ENCODE measurements at regions not wholly inside any gene's neighbourhood (a gene's known extent, or its start where the extent isn't known, plus 50 kb on each side); places are given as distances from the start of the nearest gene placed in this dataset.

GRCh38 chr2:105183555-105184323, 57.8 kb upstream of the GPR45 start:
- TF ChIP-seq, protein P1, sequence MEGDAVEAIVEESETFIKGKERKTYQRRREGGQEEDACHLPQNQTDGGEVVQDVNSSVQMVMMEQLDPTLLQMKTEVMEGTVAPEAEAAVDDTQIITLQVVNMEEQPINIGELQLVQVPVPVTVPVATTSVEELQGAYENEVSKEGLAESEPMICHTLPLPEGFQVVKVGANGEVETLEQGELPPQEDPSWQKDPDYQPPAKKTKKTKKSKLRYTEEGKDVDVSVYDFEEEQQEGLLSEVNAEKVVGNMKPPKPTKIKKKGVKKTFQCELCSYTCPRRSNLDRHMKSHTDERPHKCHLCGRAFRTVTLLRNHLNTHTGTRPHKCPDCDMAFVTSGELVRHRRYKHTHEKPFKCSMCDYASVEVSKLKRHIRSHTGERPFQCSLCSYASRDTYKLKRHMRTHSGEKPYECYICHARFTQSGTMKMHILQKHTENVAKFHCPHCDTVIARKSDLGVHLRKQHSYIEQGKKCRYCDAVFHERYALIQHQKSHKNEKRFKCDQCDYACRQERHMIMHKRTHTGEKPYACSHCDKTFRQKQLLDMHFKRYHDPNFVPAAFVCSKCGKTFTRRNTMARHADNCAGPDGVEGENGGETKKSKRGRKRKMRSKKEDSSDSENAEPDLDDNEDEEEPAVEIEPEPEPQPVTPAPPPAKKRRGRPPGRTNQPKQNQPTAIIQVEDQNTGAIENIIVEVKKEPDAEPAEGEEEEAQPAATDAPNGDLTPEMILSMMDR (conservative IDR thresholded peaks at IDR 0.05; ENCODE audit: low read depth, low read length) = no peak
- no peak for TF ChIP-seq EZH2 (IDR thresholded peaks at IDR 0.05; ENCODE audit: borderline replicate concordance, low read depth, low read length, poor library complexity, severe bottlenecking)
- POLR2A ChIA-PET (ENCODE audit: low non-redundant PET) = no interaction called here
- CTCF ChIA-PET = no interaction called here

GRCh38 chr2:105184420-105184819, 57.1 kb upstream of the GPR45 start:
- Histone ChIP-seq H3K36me3 (ENCODE audit: insufficient read depth, low read length, poor library complexity, severe bottlenecking) (no peaks in the 10 kb centered on the region), H3K27me3 (replicated peaks; ENCODE audit: insufficient read depth, low read depth, low read length, poor library complexity) (peaks cover 5% of the 10 kb centered on the region), H3K9me3 (ENCODE audit: low read depth, low read length, poor library complexity, severe bottlenecking) (no peaks in the 10 kb centered on the region), H3K4me3 (ENCODE audit: low read depth, low read length, poor library complexity, severe bottlenecking) (no peak overlapping the region), H3K27ac (ENCODE audit: low read depth, low read length, poor library complexity, severe bottlenecking) (no peak overlapping the region), H3K4me1 (ENCODE audit: insufficient read depth, low read length, poor library complexity, severe bottlenecking) (no peaks in the 10 kb centered on the region)
- intact Hi-C loops (cut with micrococcal nuclease; ENCODE audit: unreplicated experiment) = no loop called here
- ChIA-PET CTCF (no interaction called here), POLR2A (ENCODE audit: low non-redundant PET) (no interaction called here)
- BruUV-seq (replicated peaks) = no TSS peak
- no peak for DNase-seq (ENCODE audit: low spot score)
- no peak for TF ChIP-seq EZH2 (IDR thresholded peaks at IDR 0.05; ENCODE audit: borderline replicate concordance, low read depth, low read length, poor library complexity, severe bottlenecking)
- TF ChIP-seq, protein P1 (conservative IDR thresholded peaks at IDR 0.05; ENCODE audit: low read depth, low read length) = no peak

More at GRCh38 chr2:105183555-105184323, 57.8 kb upstream of the GPR45 start:
- intact Hi-C loops (cut with micrococcal nuclease; ENCODE audit: unreplicated experiment) = no loop called here
- Histone ChIP-seq H3K4me1 (ENCODE audit: insufficient read depth, low read length, poor library complexity, severe bottlenecking) (no peaks in the 10 kb centered on the region), H3K27me3 (replicated peaks; ENCODE audit: insufficient read depth, low read depth, low read length, poor library complexity) (peaks cover 5% of the 10 kb centered on the region), H3K4me3 (ENCODE audit: low read depth, low read length, poor library complexity, severe bottlenecking) (no peak overlapping the region), H3K27ac (ENCODE audit: low read depth, low read length, poor library complexity, severe bottlenecking) (no peak overlapping the region), H3K36me3 (ENCODE audit: insufficient read depth, low read length, poor library complexity, severe bottlenecking) (no peaks in the 10 kb centered on the region), H3K9me3 (ENCODE audit: low read depth, low read length, poor library complexity, severe bottlenecking) (no peaks in the 10 kb centered on the region)
- no peak for DNase-seq (ENCODE audit: low spot score)
- no TSS peak for BruUV-seq (replicated peaks)

- no peak overlapping the region for H3K27ac ChIP-seq (ENCODE audit: low read depth, low read length, poor library complexity, severe bottlenecking)
- H3K36me3 ChIP-seq (ENCODE audit: insufficient read depth, low read length, poor library complexity, severe bottlenecking) = no peaks in the 10 kb centered on the region
- intact Hi-C loops (cut with micrococcal nuclease; ENCODE audit: unreplicated experiment) = no loop called here
- no peak overlapping the region for H3K4me3 ChIP-seq (ENCODE audit: low read depth, low read length, poor library complexity, severe bottlenecking)
- peaks cover 9% of the 10 kb centered on the region for H3K27me3 ChIP-seq (replicated peaks; ENCODE audit: insufficient read depth, low read depth, low read length, poor library complexity)
- DNase-seq (ENCODE audit: low spot score) = no peak
- no peaks in the 10 kb centered on the region for H3K4me1 ChIP-seq (ENCODE audit: insufficient read depth, low read length, poor library complexity, severe bottlenecking)
- ChIA-PET CTCF (no interaction called here), POLR2A (ENCODE audit: low non-redundant PET) (no interaction called here)
- TF ChIP-seq, protein P1 (conservative IDR thresholded peaks at IDR 0.05; ENCODE audit: low read depth, low read length) = no peak
- TF ChIP-seq EZH2 (IDR thresholded peaks at IDR 0.05; ENCODE audit: borderline replicate concordance, low read depth, low read length, poor library complexity, severe bottlenecking) = no peak
- BruUV-seq (replicated peaks) = no TSS peak
- no peaks in the 10 kb centered on the region for H3K9me3 ChIP-seq (ENCODE audit: low read depth, low read length, poor library complexity, severe bottlenecking)
Measured at GRCh38 chr2:105186967-105187498, 54.5 kb upstream of the GPR45 start.
